ENCODE measurements at regions not wholly inside any gene's neighbourhood (a gene's known extent, or its start where the extent isn't known, plus 50 kb on each side); places are given as distances from the start of the nearest gene placed in this dataset.

DNA sequence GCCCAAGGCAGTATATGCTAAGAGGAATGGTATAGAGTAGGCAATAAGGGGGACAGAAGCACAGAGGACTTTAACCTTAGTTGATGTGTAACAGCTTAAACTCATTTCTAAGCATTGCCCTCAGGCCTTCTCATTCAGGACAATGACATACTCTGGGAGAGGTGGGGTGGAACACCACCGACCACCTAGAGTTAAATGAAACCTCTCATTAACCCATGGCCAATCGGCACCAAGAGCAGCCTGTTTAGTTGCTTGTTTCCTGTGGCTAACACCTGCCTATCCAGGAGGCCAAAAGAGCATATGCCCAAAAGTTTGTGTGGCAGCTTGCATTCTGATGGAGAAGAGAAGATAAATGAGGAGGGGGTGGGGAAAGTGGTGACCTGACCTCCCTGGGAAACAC lies 50.0 kb downstream of the PABIR2 start:
- DNase-seq: no peak

DNA sequence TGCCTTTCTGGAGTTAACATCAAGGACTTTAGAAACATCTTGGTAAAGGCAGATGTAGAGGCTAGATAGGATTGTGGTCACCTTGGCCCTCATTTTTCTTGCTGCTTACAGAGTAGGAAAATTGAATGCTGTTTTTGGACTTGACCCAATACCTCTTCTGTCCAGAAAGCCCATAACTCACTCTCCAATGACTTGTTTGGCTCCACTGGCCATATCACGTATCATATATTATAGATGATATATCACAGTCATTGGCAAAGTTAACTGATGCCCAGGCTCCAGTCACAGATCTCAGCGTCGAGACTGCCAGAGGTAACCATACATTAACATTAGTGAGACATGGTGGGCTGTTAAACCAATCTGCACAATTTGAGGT lies 50.6 kb downstream of the PABIR2 start:
- no peak for DNase-seq

- DNase-seq: no peak
Observed at GRCh38 chrX:134745636-134746409, 51.2 kb downstream of the PABIR2 start.

DNA sequence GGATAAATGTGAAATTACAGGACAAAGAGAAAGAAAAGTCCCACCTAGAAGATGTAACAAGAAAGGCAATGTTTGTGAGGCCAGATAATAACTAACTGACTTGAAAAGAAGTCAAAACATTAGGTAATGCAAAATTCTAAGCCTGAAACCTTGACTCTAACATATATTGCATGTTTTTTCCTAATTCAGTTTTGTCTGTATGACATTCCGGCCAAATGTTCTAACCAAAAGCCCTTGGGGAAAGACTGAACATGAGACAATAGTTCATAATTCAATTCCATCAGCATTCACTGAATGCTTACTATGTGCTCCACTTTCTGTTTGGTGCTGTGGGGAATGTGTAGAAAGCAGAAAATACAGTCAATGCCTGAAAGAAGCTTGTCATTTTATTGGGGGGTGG lies 53.9 kb downstream of the PABIR2 start:
- no peak for DNase-seq

- no peak for DNase-seq
Observed at GRCh38 chrX:134742573-134742972, 54.4 kb downstream of the PABIR2 start.

DNA sequence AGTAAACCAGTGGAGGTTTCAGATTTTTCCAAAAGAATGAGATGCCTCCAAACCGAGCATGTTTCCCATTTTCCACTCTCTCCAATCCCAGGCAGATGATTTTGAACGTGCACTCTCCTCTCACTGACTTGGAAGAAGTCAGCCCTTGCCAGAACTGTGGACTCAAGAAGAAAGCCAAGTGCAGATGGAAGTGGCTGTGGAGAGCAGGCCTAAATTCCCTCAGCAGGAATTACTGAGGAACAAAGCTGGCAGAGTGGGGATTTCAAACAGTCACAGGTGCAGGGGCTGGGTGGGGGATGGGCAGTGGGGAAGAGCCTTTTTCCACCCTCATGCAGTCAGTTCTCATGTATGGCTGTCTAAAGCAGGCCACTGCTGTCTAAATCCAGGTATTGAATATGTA lies 55.3 kb downstream of the PABIR2 start:
- DNase-seq: no peak

- no peak for DNase-seq
Observed at GRCh38 chrX:134738986-134739740, 57.8 kb downstream of the PABIR2 start.

DNA sequence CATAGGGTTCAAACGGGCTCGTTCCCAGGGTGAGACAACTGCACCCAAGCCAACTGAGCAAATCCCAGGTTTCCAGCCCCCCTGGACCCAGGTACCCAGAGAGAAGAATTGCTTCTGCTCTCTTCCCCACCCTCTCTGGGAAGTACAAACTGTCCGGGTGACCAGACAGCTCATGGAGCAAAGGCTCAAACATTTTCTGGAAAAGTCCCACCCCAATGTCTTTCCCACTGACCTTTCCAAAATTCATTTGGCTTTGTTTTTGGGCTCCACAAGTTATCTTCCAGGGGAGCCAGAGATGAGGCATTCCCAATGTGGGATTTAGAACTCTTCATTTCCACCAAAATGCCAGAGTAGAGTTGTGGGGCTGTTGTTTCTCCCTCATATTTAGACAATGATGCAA lies 58.6 kb downstream of the PABIR2 start:
- DNase-seq: no peak

GRCh38 chrX:134737721-134738369 lies 59.2 kb downstream of the PABIR2 start:
- DNase-seq: no peak

DNA sequence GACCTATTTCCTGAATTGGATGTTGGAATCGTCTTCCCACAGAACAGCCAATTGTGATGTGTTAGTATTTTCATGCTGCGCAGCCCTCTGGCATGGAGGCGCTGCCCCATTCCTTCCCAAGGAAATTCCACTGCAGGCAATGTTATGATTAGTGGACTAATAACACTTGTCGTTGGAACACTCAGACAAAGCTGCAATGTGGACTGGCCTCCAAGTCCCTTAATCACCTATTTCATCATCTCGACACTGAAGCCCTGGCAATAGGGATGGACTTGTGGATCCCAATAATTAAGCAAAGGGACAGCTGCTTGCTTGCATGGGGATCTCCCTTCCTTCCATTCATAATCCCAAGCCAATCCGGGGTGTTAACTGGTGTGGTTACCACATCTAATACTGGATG lies 59.9 kb downstream of the PABIR2 start:
- peak; percentile 40 for DNase-seq

DNA sequence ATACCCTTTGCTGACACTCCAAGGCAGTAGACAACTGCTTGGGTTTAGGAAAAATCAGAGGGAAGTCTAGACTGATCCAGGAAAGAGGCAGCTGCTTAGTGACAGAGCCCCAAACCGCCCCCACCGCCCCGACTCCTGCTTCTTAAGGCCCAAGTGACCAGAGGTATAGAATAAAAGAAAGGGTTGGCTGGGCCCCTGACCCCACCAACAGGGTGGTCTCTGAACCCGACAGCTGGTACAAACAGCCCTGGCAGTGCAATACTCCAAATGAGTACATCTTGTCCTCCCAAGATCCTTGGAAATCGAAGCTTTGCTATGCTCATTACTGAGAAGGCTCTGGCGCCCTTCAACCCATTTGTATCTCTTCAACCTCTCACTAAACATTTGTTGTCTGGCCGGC lies 60.6 kb downstream of the PABIR2 start:
- no peak for DNase-seq

- no peak for DNase-seq
Observed at GRCh38 chrX:134735015-134735414, 62.0 kb downstream of the PABIR2 start.

DNA sequence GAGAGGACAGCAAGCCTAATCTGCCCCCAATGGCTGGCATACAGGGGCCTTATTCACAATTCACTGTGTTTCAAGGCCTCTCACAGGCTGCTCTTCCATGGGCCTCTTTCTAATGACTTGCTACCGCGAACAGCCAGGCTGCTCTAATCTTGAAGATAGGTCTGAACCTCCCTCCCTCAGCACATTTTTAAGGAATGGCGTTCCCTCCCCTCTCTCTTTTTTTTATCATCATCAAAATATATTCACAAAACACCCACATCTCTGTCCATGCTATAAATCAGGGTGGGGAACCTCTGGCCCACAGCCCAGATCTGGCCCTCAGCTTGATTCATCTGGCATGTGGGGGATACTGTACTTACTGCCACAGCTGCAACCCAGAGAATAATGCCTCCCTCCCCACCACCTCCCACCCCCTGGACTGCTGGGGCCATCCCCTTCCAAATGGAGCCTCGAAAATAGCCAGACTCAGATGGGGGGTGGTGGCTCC lies 62.5 kb downstream of the PABIR2 start:
- peak; percentile 37 for DNase-seq

DNA sequence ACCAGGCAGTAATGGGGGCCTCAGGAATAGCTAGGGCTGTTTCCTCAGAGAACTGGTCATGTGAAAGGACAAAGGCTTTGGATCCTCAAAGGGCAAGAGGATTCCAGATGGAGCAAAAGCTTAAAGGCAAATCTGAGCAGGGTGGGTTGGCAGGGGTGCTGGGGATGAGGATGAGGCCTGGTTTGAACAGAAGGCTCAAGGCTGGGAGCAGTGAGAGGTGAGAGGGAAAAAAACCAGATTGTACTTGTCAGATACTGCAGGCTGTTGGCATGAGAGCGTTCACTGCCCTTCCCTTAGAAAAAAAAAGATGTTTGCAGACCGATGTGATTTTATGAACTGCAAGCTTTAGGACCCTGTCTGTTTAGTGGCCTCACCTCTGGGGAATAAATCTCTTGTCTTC lies 63.4 kb downstream of the PABIR2 start:
- no peak for DNase-seq

GRCh38 chrX:134732676-134733075 lies 64.3 kb downstream of the PABIR2 start:
- DNase-seq: no peak

GRCh38 chrX:134732152-134732551 lies 64.9 kb downstream of the PABIR2 start:
- no peak for DNase-seq

DNA sequence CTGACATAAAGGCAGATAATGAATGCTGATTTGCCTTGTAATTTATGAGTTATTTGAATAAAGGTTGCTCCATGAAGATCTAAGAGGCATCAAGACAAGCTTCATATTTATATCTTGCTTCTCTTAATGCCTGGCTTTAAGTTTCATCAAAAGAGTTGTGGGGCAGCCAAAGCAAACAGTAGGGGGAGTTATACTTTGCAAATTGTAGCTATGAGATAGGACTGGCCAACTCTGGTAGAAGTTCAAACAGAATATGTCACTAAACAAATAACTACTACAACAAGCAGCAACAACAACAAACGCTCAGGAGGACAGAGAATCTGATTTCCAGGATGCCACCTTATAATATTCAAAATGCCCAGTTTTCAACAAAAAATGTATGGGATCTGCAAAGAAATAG lies 69.1 kb upstream of the PLAC1 start:
- no peak for DNase-seq

GRCh38 chrX:134725103-134725690 lies 66.9 kb upstream of the PLAC1 start:
- no peak for DNase-seq

DNA sequence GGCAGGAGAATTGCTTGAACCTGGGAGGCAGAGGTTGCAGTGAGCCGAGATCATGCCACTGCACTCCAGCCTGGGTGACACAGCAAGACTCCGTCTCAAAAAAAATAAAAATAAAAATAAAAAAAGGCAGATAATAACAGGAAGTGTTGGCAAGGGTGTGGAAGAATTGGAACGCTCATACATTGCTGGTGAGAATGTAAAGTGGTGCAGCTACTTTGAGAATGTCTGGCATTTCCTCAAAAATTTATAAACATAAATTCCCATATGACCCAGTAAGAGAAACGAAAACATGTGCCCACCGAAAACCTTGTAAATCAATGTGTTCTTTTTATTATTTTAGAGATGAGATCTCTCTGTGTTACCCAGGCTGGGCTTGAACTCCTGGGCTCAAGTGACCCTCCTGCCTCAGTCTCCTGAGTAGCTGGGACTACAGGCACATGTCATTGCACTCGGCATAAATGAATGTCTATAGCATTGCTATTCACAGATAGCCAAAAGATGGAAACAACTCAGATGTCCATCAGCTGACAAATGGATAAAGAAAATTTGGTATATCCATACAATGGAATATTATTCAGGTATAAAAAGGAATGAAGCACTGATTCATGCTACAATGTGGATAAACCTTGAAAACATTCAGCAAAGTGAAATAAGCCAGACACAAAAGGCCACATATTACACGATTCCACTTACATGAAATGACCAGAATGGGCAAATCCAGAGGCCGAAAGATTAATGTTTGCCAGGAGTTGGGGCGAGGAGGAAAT lies 63.7 kb upstream of the PLAC1 start:
- no peak for DNase-seq

GRCh38 chrX:134718966-134719317 lies 60.7 kb upstream of the PLAC1 start:
- no peak for DNase-seq

DNA sequence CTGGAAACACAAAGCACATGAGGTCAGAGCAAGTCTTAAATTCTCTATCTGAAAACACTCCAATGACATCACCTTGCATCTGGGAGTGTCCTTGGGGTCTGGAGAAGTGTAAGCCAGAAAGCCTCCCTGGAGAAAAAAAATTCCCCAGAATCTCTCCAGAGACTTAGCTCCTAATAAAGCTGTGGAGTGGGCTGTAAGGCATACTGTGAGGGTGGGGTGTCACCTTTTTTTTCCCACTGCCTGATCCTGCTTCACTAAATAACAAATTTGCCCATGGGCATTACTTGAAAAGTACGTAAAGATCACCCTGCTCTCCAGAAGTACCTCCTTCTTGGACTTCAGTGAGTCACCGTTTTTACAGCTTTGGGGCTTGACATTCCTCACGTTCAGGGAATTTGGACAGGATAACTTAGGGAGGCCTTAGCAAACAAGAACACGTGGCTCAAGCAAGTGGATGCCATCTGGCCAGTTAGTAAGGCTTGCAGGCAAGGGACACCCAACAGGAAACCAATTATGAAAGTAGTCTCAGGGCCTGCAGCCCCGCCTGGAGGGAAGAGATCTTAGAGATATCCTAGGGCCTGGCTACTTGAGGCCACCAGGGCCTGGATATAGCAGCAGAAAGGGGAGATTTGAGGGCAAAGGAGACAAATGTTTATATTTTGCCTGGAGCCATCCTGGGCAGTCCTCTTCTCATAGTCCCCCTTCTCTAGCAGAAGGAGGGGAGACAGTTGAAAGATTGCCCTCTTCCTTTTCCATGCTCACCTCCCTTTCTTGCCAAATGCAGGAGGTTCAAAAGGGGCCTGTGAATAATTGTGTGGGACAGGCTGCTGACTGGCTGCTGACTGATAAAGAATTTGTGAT lies 60.1 kb upstream of the PLAC1 start:
- no peak for DNase-seq

DNA sequence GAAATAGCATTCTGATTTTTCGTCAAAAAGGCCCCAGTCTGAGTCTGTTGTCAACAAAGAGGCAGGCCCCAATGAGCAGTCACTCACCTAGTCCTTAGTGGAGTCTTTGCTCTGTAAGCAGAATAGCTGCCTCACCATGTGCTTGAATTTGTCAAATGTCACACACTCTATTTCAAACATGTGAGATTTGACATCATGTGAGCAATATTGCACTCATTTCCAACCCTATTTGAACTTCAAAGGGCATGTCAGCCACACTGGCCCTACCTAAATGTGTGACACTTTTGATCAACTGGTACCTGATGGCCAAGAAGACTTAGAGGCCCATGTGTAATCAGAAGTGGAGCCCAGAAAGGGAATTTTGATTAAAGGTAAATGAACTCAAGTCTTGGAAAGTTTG lies 59.4 kb upstream of the PLAC1 start:
- DNase-seq: no peak

Measured in NCI-H2227 treated with DMSO at 0.1 percent for 48 hours (cell line).